Uterus (tissue), 3 donors: ENCODE measurements at regions not wholly inside any gene's neighbourhood (a gene's known extent, or its start where the extent isn't known, plus 50 kb on each side); places are given as distances from the start of the nearest gene placed in this dataset.

Experiments
- DNase-seq, 2 donors: peaks; one replicate each; pipeline ENCODE4 v3.0.0-alpha.2; 2019 to 2020
- H3K27ac ChIP-seq, 2 donors: fragments of 200-600 bp; sonication (generic); 1 replicate in 1 of 2; 2 replicates in 1 of 2; pipeline ENCODE4 v1.5.1; 2016 to 2018
- H3K27me3 ChIP-seq, 2 donors: fragments of 200-600 bp; sonication (generic); one replicate each; pipeline ENCODE4 v1.5.1; 2018 to 2019; ENCODE audit warnings: control low read depth in 1 of 2
- H3K36me3 ChIP-seq, 2 donors: fragments of 200-600 bp; sonication (generic); one replicate each; pipeline ENCODE4 v1.5.1; 2019; ENCODE audit warnings: control low read depth in 1 of 2
- H3K4me1 ChIP-seq, 2 donors: fragments of 200-600 bp; sonication (generic); one replicate each; pipeline ENCODE4 v1.5.1; 2018 to 2019; ENCODE audit warnings: control low read depth in 1 of 2
- H3K4me3 ChIP-seq, 2 donors: fragments of 200-600 bp; sonication (generic); 1 replicate in 1 of 2; 2 replicates in 1 of 2; pipeline ENCODE4 v1.5.1; 2018 to 2019; ENCODE audit warnings: mild to moderate bottlenecking in 1 of 2
- H3K9me3 ChIP-seq, 2 donors: fragments of 200-600 bp; sonication (generic); one replicate each; pipeline ENCODE4 v1.5.1; 2019; ENCODE audit warnings: control low read depth in 1 of 2
- POLR2A ChIP-seq, 2 donors: fragments of 450-650 bp; IDR thresholded peaks; one replicate each; pipeline ENCODE4 v1.6.1; 2016; ENCODE audit warnings: antibody characterized with exemption in 2 of 2, mild to moderate bottlenecking in 1 of 2, moderate library complexity in 1 of 2
- intact Hi-C: fragments of 100-400 bp; cut with DNase I; formaldehyde crosslinking; loops from one replicate; pipeline ENCODE4 v1.15.1; 2023; ENCODE audit warnings: low total_unique reads
- TF ChIP-seq, protein P1 (sequence below), 4 experiments: fragments of 200-600 bp in 2 of 4; fragments of 450-650 bp in 2 of 4; sonication (generic) in 2 of 4; IDR thresholded peaks; one replicate each; pipeline ENCODE4 v1.5.1; 2016 to 2019; ENCODE audit warnings: antibody characterized with exemption in 4 of 4, mild to moderate bottlenecking in 2 of 4, moderate library complexity in 1 of 4
- donor health status: DM: yes; HTN: yes; CAD: no.

GRCh38 chr2:5437375-5437774, 254.8 kb upstream of the SOX11 start:
- H3K36me3 ChIP-seq = no peaks in the 10 kb centered on the region
- no peak overlapping the region for H3K4me3 ChIP-seq
- intact Hi-C loops = no loop called here

DNA sequence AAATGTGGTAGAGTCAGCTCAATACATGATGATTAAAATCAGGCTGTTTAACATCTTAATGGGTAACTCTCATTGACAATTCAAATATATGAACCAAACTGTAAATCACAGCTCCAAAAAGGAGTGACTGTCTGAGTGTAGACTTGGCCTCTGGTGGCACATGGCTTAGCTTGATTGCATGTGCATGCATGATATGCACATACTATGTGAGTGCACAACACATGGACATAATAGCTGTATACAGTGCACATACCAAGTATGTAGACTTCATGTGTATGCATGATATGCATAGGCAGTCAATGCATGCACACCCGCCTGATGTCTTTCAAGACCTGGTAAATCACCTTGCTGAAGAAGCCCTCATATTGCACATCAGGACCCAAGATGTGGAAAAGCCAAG, 252.0 kb upstream of the SOX11 start:
- intact Hi-C loops = no loop called here
- no peak for TF ChIP-seq POLR2A (IDR thresholded peaks at IDR 0.05)
- TF ChIP-seq, protein P1, sequence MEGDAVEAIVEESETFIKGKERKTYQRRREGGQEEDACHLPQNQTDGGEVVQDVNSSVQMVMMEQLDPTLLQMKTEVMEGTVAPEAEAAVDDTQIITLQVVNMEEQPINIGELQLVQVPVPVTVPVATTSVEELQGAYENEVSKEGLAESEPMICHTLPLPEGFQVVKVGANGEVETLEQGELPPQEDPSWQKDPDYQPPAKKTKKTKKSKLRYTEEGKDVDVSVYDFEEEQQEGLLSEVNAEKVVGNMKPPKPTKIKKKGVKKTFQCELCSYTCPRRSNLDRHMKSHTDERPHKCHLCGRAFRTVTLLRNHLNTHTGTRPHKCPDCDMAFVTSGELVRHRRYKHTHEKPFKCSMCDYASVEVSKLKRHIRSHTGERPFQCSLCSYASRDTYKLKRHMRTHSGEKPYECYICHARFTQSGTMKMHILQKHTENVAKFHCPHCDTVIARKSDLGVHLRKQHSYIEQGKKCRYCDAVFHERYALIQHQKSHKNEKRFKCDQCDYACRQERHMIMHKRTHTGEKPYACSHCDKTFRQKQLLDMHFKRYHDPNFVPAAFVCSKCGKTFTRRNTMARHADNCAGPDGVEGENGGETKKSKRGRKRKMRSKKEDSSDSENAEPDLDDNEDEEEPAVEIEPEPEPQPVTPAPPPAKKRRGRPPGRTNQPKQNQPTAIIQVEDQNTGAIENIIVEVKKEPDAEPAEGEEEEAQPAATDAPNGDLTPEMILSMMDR (IDR thresholded peaks at IDR 0.05) = no peak
- no peaks in the 10 kb centered on the region for H3K36me3 ChIP-seq
- no peak overlapping the region for H3K27ac ChIP-seq
- H3K4me3 ChIP-seq = no peak overlapping the region
- H3K27me3 ChIP-seq = no peaks in the 10 kb centered on the region
- no peak for DNase-seq
- H3K4me1 ChIP-seq = no peaks in the 10 kb centered on the region
- no peaks in the 10 kb centered on the region for H3K9me3 ChIP-seq

More at GRCh38 chr2:5437375-5437774, 254.8 kb upstream of the SOX11 start:
- Histone ChIP-seq H3K4me1 (no peaks in the 10 kb centered on the region), H3K27ac (no peak overlapping the region), H3K9me3 (no peaks in the 10 kb centered on the region), H3K27me3 (no peaks in the 10 kb centered on the region)
- no peak for TF ChIP-seq POLR2A (IDR thresholded peaks at IDR 0.05)
- TF ChIP-seq, protein P1 (IDR thresholded peaks at IDR 0.05) = no peak
- no peak for DNase-seq

- Histone ChIP-seq H3K36me3 (no peaks in the 10 kb centered on the region), H3K4me1 (no peaks in the 10 kb centered on the region), H3K27ac (no peak overlapping the region), H3K27me3 (no peaks in the 10 kb centered on the region), H3K4me3 (no peak overlapping the region), H3K9me3 (no peaks in the 10 kb centered on the region)
- DNase-seq = no peak
- intact Hi-C loops = no loop called here
- TF ChIP-seq, protein P1 (IDR thresholded peaks at IDR 0.05) = no peak
- no peak for TF ChIP-seq POLR2A (IDR thresholded peaks at IDR 0.05)
Measured at GRCh38 chr2:5442736-5443135, 249.4 kb upstream of the SOX11 start.

DNA sequence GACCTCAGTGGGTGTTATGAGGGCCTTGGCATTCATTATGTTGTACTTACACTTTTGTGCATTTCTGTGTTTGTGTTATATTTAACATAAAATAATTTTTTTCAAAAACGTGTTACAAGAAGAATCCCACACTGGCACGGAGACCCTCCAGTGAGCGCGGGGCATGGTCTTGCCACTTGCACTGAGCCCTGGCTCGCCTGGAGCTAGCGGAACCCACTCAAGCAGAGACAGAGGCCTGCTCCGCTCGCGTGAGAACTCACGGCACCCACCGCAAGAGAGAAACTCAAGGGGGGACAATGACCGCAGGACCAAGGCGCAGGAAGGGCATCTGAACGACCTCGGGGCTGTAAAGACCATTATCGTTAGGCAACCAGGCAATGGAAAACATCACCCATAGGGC, 248.0 kb upstream of the SOX11 start:
- TF ChIP-seq, protein P1 (IDR thresholded peaks at IDR 0.05) = no peak
- TF ChIP-seq POLR2A (IDR thresholded peaks at IDR 0.05) = no peak
- no peak for DNase-seq
- H3K27ac ChIP-seq = no peak overlapping the region
- no peak overlapping the region for H3K4me3 ChIP-seq
- H3K36me3 ChIP-seq = no peaks in the 10 kb centered on the region
- no peaks in the 10 kb centered on the region for H3K4me1 ChIP-seq
- H3K27me3 ChIP-seq = no peaks in the 10 kb centered on the region
- intact Hi-C loops = no loop called here
- H3K9me3 ChIP-seq = no peaks in the 10 kb centered on the region

GRCh38 chr2:5444854-5445253, 247.3 kb upstream of the SOX11 start:
- no peaks in the 10 kb centered on the region for H3K4me1 ChIP-seq
- H3K27ac ChIP-seq = no peak overlapping the region
- DNase-seq = no peak
- no peak overlapping the region for H3K4me3 ChIP-seq
- no peaks in the 10 kb centered on the region for H3K9me3 ChIP-seq
- no peaks in the 10 kb centered on the region for H3K27me3 ChIP-seq
- TF ChIP-seq, protein P1 (IDR thresholded peaks at IDR 0.05) = no peak
- no peak for TF ChIP-seq POLR2A (IDR thresholded peaks at IDR 0.05)
- intact Hi-C loops = no loop called here
- H3K36me3 ChIP-seq = no peaks in the 10 kb centered on the region
